ENCODE measurements at regions not wholly inside any gene's neighbourhood (a gene's known extent, or its start where the extent isn't known, plus 50 kb on each side); places are given as distances from the start of the nearest gene placed in this dataset.

DNA sequence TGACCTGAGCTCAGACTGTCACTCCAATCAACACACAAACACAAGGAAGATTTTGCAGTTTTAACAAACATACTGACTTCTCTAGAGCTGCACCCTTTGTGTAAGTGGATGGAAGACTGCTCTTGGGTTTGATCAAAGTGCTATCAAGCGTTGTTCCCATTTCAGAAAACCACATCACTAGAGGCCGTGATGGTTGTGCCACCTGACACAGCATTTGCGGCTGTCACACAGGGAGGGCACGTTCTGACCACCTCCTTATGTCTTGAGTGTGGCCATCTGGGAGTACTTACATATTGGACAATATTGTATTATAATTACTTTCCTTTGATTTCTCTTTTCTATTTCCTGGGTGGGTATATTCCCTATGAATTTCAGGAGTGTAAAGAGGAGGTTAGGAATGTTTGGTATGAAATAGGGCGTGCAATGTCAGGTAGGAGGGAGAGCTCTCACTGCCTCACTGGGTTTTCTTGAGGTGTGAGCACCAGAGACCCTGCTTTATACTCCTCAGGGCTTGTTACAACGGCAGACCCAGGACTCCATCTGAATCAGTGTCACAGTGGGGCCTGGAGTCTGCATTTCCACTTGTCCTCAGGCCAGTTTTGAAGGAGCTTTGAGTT is 74.3 kb downstream of the SYNE3 start:
- no peak for DNase-seq

DNA sequence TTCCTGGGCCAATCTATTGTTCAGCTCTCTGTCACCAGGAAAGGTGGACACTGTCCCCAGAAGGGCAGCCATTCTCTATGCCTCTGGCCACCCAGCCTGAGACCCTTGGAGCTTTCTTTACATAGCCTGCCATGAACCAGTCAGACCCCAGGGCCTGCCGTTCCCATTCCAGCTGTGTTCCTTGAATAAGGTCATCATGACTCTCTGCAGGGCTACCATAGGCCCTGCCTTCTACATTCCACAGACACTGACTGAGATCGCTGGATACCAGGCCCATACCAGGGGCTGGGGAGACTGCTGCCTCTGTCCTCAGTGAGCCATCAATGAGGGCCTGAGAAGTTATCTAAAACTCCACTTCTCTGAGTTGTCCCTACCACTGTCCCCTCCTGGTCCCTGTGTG is 75.5 kb downstream of the SYNE3 start:
- DNase-seq, result peak; percentile 76

DNA sequence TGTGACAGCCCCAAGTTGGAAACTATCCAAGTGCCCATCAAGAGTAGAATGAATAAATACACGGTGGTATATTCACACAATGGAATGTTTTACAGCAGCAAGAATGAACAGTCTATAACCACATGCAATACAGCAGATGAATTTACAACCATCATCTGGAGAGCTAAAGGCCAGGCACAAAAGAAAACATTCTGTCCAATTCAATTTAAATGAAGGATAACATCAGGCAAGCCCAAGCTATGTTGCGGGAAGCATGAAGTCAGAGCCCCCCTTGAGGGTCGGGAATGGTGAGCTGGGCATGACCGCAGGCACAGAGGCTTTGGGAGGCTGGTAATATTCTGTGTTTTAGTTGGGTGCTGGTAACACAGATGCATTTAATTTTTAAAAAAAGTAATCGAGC is 76.0 kb downstream of the SYNE3 start:
- DNase-seq, result peak; percentile 25

DNA sequence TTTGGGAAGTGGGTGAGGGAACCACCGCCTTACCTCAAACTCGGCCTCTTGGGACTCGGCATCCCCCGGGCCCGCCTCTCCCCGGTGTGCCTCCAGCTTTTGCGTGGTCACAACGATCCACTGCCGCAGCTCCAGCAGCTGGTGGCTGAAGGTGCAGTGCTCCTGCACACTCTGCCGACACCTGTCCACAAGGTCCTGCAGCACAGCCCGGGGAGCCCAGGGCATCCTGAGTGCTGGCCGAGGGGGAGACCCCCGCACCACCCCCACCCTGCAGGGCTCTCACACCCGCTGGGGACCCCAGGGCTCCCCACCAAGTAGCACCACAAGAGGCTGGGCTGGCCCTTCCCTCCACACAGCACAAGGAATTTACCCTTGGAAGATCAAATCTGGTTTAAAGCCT is 76.6 kb downstream of the SYNE3 start:
- no peak for DNase-seq

DNA sequence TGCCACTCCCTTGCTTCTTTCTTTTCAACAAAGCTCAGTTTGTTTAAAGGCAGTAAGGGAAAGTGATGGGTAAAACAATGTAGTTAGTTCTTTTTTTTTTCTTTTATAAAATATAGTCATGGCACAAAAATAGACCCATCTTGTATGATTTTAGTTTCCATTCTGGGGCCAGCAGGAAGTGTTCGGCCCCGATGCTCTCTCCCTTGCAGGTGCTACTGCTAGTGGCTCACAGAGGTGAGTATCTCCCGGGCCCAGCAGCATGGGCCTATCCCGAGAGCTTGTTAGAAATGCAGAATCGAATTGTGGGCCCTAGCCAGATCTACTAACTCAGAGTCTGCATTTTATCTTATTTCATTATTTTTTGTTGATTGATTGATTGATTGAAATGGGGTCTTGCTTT is 78.7 kb downstream of the SYNE3 start:
- no peak for DNase-seq

DNA sequence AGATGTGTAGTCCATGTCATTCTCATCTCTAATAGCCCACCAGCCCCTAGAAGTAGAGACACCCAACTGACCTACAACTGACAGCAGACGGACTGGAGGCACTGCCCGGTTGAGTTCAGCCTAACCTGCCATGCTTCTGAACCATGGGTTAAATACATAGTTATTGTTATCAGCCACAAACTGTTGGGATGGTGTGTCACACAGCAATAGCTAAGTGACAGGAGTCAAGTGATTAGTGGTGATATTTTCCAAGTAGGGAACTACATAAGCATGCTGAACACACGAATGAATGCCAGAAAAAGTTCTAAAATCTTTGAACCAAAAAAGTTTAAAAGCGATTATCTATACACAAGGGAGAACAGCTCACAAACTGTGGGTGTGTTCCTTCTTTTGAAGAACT is 80.1 kb downstream of the SYNE3 start:
- no peak for DNase-seq

DNA sequence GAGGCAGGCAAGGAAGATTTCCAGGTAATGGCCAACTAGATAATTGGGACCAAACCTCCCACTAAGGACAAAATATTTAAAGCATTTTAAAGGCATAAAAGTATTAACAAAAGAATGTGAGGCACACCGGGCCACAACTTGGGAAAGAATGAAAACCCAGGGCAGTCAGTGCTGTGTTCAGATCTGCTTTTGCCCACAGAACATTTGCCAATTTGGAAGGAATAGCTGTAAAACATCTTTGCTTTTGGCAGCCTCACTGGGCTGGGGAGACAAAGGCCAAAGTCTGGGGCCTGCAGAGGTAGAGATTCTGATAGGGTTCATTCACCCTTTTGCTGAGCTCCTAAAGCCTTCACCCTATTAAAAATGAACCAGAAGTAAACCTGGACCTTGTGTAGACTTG is 82.3 kb downstream of the SYNE3 start:
- DNase-seq, result no peak

DNA sequence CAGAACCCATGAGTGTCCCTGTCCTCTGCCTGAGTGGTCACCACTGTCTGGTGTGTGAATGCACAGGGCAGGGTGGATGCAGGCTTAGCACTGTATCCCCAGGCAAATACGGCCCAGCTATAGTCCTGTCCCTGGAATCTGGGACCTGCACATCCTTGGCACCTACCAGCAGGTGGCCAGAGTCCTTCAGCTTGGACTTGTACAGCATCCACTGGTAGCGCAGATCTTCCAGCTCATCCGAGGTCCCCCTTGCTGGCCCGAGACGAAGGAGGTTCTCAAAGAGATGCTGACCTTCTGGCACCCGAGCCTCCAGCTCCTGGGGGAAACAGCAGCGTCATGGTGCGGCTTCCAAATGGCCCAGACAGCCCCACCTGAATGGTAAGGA is 83.4 kb downstream of the SYNE3 start:
- no peak for DNase-seq

DNA sequence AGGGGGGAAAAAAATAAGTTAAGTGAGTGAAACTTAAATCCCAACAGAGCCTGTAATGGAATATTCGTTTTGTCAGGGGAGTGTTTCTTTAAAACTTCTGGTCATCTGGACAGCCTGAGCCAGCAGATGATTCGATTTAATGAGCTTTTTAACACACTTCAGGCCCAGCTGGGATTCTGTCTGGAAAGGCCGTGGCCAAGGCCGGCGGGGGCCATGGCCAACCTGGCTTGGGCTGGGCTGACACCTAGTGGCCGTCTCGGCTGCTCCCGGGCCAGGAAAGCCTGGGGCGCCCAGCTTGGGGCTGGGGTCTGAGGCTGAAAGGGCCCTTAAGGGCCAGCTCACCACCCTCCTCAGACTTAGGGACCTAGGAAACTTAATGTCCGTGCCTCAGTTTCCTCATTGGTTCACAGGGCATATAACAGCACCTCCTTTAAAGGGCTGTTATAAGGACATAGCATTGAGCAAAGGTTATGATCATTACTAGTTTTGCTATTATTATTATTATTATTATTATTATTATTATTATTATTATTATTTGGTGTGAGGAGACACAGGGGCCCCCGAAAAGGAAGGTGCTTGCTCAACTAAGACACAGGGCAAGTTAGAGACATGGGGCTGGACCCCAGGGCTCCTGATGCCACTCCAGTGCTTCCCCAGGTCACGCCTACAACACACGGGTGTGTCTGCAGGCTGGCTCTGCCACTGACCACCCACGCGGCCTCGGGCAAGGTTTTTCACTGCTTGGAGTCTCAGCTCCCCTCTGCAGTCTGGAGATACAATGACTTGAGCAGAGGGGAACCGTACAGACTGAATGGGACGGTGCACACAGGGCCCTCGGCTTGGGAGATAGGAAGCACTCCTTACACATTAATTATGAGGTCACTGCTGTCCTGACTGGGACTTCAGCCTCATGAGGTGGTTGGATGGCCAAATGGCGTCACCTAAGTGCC is 84.0 kb downstream of the SYNE3 start:
- peak; percentile 29 for DNase-seq

DNA sequence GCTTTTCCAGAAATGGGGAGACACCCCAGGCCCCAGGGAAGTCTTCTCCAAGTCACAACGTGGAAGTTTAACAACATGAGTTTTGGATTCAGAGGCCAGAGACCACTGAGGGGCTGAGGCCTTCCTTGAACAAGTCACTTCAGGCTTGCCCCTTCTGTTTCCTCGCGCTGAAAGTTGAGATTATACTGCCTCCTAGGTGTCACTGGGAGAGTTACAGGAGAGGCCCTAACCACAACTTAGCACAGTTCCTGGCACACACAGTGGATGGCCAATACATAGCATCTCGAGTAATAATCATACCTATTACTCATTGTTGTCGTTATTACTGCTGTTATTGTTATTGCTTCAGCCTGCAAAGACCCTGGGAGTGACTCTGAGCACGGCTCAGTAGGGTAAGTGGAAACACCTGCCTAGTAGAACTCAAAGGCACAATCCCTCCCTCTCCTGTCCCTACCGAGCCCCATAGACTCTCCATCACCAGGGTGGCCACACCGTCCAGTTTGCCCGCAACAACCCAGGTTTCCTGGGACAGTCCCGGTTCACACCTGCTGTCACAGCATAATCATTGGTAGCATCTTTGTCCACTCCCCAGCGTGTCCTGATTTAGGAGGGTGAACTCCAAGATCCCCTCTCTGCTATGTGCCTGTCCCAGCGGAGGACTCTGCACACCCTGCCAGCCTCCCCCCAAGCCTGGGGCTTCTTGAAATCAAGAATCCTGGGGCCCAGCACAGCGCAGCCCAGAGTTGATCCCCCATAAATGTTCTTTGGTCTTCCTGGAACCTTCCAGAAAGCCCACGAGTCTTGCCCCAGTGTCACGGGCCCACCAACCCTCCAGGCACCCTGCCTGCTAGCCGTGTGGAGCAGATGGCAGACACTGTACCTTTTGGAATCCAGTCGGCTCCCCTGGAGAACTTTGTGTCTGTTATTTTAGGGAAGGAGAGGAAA is 85.0 kb downstream of the SYNE3 start:
- DNase-seq, result peak; percentile 27

DNA sequence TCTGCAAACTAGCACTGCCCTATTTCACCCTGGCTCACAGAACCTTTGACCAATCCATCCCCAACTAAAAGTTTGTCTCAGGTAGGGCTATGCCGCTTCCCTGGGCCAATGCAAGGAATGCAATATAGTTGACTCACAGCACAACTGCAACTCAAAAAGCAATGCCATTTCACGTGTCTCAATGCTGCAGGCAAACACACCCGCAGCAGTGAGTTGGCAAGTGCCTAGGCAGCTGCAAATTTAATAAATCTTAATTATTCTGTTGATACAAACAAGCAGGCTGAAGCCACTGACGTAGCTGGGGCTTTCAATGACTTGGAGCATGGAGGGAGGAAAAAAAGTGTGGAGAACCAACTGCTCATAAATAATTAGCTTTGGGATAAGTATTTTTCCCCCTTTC is 87.9 kb downstream of the SYNE3 start:
- DNase-seq, result no peak

DNA sequence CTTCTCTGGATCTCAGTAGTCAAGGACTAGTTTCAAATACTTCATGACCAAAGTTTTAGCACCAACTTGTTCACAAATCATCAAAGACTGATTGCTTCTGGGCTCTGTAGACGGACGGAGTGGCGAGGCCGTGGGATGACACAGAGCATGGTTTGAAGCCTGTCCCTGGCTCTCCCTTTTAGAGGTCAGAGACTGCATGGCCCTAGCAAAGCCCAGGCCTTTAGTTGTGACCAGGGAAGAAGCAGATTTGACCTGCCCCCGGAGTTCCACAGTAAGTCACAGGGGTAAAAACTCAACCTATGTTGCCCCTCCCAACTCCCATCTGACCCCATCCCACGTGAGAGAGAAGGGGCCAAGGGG is 90.4 kb downstream of the SYNE3 start:
- DNase-seq, result no peak

DNA sequence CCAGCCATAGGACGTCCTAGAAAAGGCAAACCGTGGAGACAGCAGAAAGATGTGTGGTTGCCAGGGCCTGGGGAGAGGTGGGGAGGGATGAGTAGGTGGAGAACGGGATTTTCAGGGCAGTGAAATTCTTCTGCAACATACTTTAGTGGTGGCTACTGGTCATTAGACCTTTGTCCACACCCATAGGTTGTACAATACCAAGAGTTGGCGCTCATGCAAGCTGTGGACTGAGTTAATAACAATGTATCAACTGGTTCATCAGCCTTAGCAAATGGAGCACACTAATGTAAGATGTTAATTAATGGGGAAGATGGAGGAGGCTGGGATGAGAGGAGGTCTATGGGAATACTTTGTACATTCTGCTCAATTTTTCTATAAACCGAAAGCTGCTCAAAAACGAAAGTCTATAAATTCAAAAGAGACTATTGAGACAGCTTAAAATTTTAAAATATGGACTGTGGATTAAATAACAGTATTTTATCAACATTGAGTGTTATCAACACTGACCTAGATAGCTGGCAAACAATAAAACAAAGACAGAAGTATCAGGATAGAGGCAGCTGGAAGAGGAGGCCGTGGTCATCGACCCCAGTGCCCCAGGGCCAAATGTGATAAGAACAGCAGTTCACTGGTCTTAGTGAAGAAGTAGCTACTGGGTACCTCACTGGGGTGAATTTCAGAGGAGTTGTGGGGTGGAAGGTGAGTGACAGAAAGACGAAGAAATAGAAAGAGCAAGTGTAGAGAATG is 90.9 kb downstream of the SYNE3 start:
- DNase-seq, result no peak

DNA sequence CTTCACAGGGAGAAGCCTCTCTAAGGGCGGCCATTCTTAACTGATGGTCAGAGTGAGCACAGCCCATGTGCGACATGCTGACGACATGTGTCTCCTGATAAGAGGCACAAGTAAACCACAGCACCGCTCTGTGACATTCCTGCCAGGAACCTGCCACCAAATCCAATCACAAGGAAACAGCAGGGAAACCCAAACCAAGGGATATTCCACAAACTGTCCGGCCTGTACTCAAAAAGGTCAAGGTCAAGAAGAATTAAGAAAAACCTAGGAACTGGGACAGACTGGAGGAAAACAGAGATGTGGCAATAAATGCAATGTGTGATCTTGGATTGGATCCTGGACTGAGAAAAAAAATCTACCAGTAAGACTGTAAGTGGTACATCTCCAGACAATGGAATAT is 91.9 kb downstream of the SYNE3 start:
- DNase-seq, result no peak

DNA sequence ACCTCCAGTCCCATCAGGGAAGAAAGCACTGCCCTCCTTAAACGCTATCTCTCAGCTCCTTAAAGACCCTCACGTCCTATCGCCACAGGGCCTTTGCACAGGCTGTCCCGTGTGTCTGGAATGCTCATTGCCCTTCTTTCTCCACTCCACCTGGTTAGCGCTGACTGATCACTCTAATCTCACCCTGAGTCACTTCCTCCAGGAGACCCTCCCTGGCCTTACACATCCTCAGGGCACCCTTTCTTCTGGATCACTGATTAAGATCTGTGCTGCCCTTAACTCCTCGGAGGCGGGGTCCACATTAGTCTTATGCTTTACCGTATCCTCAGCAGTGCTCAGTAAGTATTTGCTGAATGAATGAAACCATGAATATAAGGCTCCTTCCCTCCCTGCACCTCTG is 94.7 kb downstream of the SYNE3 start:
- DNase-seq, result no peak

DNA sequence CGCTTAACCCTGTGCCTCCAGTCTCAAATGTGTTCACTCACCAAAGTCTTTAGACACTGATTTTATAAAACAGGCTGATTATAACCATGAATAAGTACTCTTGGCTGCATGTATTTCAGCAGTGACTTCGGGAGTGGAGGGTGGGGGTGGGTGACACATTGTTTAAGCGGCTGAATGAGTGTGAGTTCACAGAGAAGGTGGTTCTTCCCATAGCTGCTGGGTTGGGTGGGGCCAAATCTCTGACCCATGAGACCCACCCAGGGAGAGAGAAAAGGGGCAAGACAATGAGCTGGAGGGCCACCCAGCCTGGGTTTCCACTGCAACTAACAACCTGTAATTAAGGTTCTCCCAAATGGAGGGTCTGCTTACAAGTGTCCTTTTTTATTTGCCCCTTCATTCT is 96.4 kb downstream of the SYNE3 start:
- DNase-seq, result no peak

DNA sequence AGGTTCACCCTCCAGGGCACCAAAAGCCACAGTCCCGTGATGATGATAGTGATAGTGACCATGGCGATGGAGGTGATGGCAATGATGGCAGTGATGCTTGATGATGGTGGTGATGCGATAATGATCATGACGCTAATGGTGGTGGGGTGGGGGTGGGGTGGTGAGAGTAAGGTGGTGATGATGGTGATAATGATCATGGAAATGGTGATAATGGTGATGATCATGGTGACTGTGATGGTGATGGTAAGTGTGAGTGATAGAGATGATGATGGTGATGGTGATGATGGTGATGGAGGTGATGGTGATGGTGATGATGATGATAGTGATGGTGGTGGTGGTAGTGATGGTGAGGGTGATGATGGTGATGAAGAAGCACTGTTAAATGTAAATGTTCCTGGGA is 96.9 kb downstream of the SYNE3 start:
- DNase-seq, result no peak

DNA sequence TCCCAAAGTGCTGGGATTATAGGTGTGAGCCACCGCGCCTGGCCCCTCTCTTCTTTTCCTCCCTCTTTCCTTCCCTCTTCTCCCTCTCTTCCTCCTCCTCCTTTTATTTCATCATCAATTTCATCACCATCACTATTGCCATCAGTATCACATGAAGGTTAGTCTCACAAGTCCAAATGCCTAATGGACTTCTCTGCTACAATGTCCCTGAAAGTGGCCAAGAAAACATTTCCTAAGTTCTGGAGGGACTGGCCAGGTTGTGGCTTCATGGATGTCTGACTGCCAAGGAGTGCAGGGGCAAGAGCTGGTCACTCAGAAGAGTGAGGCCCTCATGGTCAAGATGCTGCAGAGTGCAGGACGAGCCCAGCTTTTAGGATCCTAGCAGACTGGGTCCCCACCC is 97.6 kb downstream of the SYNE3 start:
- DNase-seq, result no peak

DNA sequence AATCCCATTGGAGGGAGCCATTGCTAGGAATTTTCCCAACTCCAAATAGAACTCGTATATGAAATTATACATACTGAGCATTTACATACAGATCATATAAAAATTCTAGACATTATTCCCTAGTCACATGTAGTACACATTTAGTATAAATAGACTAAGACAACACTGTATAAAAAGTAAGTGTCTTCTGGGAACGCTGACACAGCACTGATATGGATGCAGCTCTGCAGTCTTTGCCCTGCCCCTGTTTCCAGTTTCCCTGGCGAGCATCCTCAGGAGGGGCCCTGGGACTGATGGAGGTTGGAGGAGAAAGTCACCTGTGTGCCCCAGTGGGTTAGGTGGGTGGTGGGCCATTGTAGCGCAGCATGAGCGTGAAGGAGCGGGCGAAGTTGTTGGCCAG is 97.8 kb upstream of the CLMN start:
- DNase-seq, result no peak

DNA sequence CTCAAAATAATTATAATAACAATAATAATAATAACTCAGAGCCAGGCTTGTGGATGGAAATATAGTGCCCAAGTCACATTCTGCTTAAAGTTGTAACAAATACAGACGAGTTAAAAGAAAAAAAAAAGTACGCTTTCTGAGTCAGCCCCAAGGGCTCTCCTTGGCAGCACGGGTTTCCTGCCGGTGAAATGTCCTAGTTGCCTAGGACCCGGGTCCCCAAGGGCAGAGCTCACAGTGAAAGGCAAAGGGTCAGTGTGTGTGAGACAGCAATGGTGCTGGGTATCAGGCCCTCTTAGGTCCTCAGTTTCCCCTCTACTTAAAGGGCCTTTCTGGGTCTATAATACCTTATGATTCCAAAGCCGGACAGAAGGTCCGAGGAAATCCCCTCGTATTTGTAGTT is 96.3 kb upstream of the CLMN start:
- no peak for DNase-seq

DNA sequence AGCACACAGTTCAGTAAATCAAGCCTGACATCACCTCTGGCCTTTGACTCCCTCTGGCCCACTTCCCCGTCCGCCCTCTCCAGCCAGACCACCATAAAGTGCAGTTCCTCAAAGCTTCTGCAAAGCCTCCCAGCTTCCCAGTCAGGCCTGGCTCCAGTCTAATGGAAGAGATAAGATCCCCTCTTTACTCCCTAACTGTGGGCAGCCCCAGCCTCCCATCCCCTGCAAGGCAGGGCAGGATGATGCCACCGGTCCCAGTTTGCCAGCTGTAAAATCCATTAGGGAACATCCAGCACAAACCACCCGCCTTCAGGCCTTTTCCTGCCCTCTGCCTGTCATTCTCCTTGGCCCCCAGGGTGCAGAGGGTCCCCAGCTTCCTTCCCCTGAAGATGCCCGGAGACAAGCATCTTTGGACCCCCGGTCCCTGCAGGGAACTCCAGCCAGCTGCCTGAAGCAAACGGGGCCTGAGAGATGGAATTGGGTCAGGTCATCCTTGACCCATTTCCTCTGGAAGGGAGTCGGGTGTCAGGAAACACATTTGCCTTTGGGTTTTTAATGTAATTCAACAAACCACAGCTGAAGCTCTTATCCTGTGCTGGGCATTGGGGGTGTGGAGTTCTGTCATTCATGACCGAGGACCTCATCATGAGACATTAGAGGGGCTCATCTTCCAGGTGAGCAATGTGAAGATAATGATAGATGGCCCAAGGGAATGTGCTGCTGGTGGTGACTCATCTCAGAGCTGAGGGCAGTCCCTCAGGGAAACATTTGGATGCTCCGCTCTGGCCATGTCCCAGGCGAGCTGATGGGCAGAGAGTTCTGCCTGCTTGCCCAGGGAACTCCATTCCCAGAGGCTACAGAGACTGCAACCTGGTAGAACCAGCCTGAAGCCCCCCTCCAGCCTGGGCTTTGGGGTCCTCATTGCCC is 93.8 kb upstream of the CLMN start:
- no peak for DNase-seq
